WTC11 (cell line): ENCODE measurements at regions not wholly inside any gene's neighbourhood (a gene's known extent, or its start where the extent isn't known, plus 50 kb on each side); places are given as distances from the start of the nearest gene placed in this dataset.

Experiments used
- HMGA2 ChIP-seq: fragments of 250-450 bp; sonication (Bioruptor Pico); IDR thresholded peaks from 2 replicates; pipeline ENCODE4 v1.4.0; 2021; ENCODE audit warnings: mild to moderate bottlenecking, moderate library complexity
- NR2C2 ChIP-seq: sonication (generic); formaldehyde crosslinking; IDR thresholded peaks from 2 replicates; pipeline ENCODE4 v1.8.0; 2022; ENCODE audit warnings: mild to moderate bottlenecking, missing genetic modification reagents
- SMAD4 ChIP-seq: sonication (generic); formaldehyde crosslinking; IDR thresholded peaks from 2 replicates; pipeline ENCODE4 v1.8.0; 2022; ENCODE audit warnings: mild to moderate bottlenecking, missing genetic modification reagents
- SP1 ChIP-seq: sonication (generic); formaldehyde crosslinking; conservative IDR thresholded peaks from 2 replicates; pipeline ENCODE4 v1.8.1; 2022; ENCODE audit warnings: missing genetic modification reagents
- ZNF138 ChIP-seq: sonication (generic); formaldehyde crosslinking; conservative IDR thresholded peaks from 2 replicates; pipeline ENCODE4 v1.8.1; 2022; ENCODE audit warnings: mild to moderate bottlenecking, moderate library complexity, missing genetic modification reagents
- ZNF232 ChIP-seq: sonication (generic); formaldehyde crosslinking; IDR thresholded peaks from 2 replicates; pipeline ENCODE4 v1.8.0; 2022; ENCODE audit warnings: mild to moderate bottlenecking, missing genetic modification reagents
- TF ChIP-seq, protein P1 (sequence below): fragments of 200-600 bp; IDR thresholded peaks from 2 replicates; pipeline ENCODE4 v1.8.0; 2022; ENCODE audit warnings: antibody characterized with exemption
- TF ChIP-seq, protein P2 (sequence below): sonication (generic); formaldehyde crosslinking; IDR thresholded peaks from 2 replicates; pipeline ENCODE4 v1.8.0; 2023; ENCODE audit warnings: missing genetic modification reagents, mild to moderate bottlenecking, borderline replicate concordance
- TF ChIP-seq, protein P3 (sequence below): sonication (generic); formaldehyde crosslinking; IDR thresholded peaks from 2 replicates; pipeline ENCODE4 v1.8.0; 2023; ENCODE audit warnings: missing genetic modification reagents
- TF ChIP-seq, protein P4 (sequence below): sonication (generic); formaldehyde crosslinking; conservative IDR thresholded peaks from 2 replicates; pipeline ENCODE4 v1.8.1; 2022; ENCODE audit warnings: mild to moderate bottlenecking, missing genetic modification reagents
- TF ChIP-seq, protein P5 (sequence below): fragments of 250-450 bp; sonication (Bioruptor Pico); conservative IDR thresholded peaks from 2 replicates; pipeline ENCODE4 v1.9.0; 2021; ENCODE audit warnings: mild to moderate bottlenecking
- TF ChIP-seq, protein P6 (sequence below): sonication (generic); formaldehyde crosslinking; IDR thresholded peaks from 2 replicates; pipeline ENCODE4 v1.8.1; 2023; ENCODE audit warnings: mild to moderate bottlenecking, missing genetic modification reagents

DNA sequence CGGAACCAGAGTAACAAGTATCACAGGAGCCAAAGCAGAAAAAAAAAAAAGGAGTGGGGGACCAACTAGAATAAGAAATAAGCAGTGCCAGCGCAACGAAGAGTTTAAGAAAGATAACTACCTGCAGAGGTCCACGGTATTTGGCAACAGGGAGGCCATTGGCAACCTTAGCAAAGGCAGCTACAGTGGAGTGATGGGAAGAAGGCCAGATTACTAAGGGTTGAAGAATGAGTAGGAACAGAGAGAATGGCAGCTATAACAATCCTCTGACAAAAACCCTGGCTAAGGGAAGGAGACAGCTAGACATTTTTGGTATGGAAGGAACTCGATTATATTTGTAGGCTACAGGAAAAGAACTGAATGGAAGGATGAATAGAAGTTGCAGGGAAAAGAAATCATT lies 93.4 kb upstream of the DMAC1 start:
- TF ChIP-seq SMAD4 (CRISPR knock-in tag) (no peak), ZNF232 (CRISPR knock-in tag) (no peak), HMGA2 (CRISPR knock-in tag) (no peak), NR2C2 (CRISPR knock-in tag) (no peak), ZNF138 (CRISPR knock-in tag) (no peak), SP1 (no peak)
- TF ChIP-seq, protein P1, sequence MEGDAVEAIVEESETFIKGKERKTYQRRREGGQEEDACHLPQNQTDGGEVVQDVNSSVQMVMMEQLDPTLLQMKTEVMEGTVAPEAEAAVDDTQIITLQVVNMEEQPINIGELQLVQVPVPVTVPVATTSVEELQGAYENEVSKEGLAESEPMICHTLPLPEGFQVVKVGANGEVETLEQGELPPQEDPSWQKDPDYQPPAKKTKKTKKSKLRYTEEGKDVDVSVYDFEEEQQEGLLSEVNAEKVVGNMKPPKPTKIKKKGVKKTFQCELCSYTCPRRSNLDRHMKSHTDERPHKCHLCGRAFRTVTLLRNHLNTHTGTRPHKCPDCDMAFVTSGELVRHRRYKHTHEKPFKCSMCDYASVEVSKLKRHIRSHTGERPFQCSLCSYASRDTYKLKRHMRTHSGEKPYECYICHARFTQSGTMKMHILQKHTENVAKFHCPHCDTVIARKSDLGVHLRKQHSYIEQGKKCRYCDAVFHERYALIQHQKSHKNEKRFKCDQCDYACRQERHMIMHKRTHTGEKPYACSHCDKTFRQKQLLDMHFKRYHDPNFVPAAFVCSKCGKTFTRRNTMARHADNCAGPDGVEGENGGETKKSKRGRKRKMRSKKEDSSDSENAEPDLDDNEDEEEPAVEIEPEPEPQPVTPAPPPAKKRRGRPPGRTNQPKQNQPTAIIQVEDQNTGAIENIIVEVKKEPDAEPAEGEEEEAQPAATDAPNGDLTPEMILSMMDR, result no peak
- TF ChIP-seq, protein P2, sequence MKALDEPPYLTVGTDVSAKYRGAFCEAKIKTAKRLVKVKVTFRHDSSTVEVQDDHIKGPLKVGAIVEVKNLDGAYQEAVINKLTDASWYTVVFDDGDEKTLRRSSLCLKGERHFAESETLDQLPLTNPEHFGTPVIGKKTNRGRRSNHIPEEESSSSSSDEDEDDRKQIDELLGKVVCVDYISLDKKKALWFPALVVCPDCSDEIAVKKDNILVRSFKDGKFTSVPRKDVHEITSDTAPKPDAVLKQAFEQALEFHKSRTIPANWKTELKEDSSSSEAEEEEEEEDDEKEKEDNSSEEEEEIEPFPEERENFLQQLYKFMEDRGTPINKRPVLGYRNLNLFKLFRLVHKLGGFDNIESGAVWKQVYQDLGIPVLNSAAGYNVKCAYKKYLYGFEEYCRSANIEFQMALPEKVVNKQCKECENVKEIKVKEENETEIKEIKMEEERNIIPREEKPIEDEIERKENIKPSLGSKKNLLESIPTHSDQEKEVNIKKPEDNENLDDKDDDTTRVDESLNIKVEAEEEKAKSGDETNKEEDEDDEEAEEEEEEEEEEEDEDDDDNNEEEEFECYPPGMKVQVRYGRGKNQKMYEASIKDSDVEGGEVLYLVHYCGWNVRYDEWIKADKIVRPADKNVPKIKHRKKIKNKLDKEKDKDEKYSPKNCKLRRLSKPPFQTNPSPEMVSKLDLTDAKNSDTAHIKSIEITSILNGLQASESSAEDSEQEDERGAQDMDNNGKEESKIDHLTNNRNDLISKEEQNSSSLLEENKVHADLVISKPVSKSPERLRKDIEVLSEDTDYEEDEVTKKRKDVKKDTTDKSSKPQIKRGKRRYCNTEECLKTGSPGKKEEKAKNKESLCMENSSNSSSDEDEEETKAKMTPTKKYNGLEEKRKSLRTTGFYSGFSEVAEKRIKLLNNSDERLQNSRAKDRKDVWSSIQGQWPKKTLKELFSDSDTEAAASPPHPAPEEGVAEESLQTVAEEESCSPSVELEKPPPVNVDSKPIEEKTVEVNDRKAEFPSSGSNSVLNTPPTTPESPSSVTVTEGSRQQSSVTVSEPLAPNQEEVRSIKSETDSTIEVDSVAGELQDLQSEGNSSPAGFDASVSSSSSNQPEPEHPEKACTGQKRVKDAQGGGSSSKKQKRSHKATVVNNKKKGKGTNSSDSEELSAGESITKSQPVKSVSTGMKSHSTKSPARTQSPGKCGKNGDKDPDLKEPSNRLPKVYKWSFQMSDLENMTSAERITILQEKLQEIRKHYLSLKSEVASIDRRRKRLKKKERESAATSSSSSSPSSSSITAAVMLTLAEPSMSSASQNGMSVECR (CRISPR knock-in tag), result no peak
- TF ChIP-seq, protein P3, sequence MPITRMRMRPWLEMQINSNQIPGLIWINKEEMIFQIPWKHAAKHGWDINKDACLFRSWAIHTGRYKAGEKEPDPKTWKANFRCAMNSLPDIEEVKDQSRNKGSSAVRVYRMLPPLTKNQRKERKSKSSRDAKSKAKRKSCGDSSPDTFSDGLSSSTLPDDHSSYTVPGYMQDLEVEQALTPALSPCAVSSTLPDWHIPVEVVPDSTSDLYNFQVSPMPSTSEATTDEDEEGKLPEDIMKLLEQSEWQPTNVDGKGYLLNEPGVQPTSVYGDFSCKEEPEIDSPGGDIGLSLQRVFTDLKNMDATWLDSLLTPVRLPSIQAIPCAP (CRISPR knock-in tag), result no peak
- TF ChIP-seq, protein P4, sequence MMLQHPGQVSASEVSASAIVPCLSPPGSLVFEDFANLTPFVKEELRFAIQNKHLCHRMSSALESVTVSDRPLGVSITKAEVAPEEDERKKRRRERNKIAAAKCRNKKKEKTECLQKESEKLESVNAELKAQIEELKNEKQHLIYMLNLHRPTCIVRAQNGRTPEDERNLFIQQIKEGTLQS (CRISPR knock-in tag), result no peak
- TF ChIP-seq, protein P5, sequence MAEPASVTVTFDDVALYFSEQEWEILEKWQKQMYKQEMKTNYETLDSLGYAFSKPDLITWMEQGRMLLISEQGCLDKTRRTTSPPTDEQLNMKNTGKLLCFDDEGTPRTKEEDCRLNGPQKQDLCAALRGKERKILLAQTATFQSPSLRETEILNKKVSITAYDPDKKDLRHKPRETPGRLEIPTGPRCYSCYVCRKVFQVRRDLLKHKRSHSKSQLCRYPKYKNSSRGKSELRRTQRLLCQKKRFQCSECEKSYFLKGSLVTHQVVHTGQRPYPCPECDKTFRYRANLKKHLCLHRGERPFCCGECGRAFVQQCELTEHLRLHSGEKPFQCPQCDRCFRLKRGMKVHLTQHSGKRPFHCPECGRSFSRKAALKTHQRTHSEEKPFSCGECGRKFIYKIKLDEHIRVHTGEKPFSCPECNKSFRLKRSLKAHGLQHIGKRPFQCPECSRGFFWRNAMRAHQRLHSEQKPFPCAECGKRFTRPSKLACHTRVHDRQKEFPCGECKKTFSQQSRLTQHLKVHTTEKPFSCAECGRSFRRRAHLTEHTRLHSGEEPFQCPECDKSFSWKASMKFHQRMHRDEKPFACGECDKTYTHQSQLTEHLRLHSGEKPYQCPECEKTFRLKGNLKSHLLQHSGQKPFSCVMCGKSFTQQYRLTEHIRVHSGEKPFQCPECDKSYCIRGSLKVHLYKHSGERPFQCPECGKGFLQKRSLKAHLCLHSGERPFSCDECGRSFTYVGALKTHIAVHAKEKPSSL (CRISPR knock-in tag), result no peak
- TF ChIP-seq, protein P6, sequence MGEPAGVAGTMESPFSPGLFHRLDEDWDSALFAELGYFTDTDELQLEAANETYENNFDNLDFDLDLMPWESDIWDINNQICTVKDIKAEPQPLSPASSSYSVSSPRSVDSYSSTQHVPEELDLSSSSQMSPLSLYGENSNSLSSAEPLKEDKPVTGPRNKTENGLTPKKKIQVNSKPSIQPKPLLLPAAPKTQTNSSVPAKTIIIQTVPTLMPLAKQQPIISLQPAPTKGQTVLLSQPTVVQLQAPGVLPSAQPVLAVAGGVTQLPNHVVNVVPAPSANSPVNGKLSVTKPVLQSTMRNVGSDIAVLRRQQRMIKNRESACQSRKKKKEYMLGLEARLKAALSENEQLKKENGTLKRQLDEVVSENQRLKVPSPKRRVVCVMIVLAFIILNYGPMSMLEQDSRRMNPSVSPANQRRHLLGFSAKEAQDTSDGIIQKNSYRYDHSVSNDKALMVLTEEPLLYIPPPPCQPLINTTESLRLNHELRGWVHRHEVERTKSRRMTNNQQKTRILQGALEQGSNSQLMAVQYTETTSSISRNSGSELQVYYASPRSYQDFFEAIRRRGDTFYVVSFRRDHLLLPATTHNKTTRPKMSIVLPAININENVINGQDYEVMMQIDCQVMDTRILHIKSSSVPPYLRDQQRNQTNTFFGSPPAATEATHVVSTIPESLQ (CRISPR knock-in tag), result no peak
